DOHH2 (cell line): ENCODE measurements at regions not wholly inside any gene's neighbourhood (a gene's known extent, or its start where the extent isn't known, plus 50 kb on each side); places are given as distances from the start of the nearest gene placed in this dataset.

Experiments used
- H3F3A ChIP-seq: fragments of 200-600 bp; sonication (generic), shearing (Covaris generic); 2 replicates; pipeline ENCODE4 v1.6.0; 2016; ENCODE audit warnings: antibody characterized with exemption, mild to moderate bottlenecking; ENCODE audit not compliant: control insufficient read depth, insufficient read depth
- H3K27ac ChIP-seq: fragments of 200-600 bp; sonication (generic); 2 replicates; pipeline ENCODE4 v1.5.1; 2014; ENCODE audit warnings: low read depth, mild to moderate bottlenecking, low read length, moderate library complexity
- H3K27me3 ChIP-seq: fragments of 200-600 bp; sonication (generic); 2 replicates; pipeline ENCODE4 v1.6.1; 2014; ENCODE audit warnings: mild to moderate bottlenecking, low read length, mixed read lengths; ENCODE audit not compliant: control insufficient read depth
- H3K36me3 ChIP-seq: fragments of 200-600 bp; sonication (generic); 2 replicates; pipeline ENCODE4 v1.6.1; 2014; ENCODE audit warnings: mild to moderate bottlenecking, low read length, moderate library complexity, mixed read lengths; ENCODE audit not compliant: control insufficient read depth
- H3K4me1 ChIP-seq: fragments of 200-600 bp; sonication (generic); 2 replicates; pipeline ENCODE4 v1.6.1; 2014; ENCODE audit warnings: mild to moderate bottlenecking, low read length, mixed read lengths; ENCODE audit not compliant: control insufficient read depth
- H3K4me2 ChIP-seq: fragments of 200-600 bp; sonication (generic); 2 replicates; pipeline ENCODE4 v1.6.0; 2014; ENCODE audit warnings: mild to moderate bottlenecking, low read length, moderate library complexity
- H3K4me3 ChIP-seq: fragments of 200-600 bp; sonication (generic); 2 replicates; pipeline ENCODE4 v1.5.1; 2014; ENCODE audit warnings: mild to moderate bottlenecking, low read length, mixed read lengths
- H3K79me2 ChIP-seq: fragments of 200-600 bp; sonication (generic); 2 replicates; pipeline ENCODE4 v1.6.1; 2014; ENCODE audit warnings: mild to moderate bottlenecking, low read length, mixed read lengths; ENCODE audit not compliant: control insufficient read depth
- H3K9me2 ChIP-seq: fragments of 200-600 bp; sonication (generic); replicated peaks from 2 replicates; pipeline ENCODE4 v1.6.1; 2014; ENCODE audit warnings: mild to moderate bottlenecking, low read length, mixed read lengths; ENCODE audit not compliant: control insufficient read depth
- H3K9me3 ChIP-seq: fragments of 200-600 bp; sonication (generic); 2 replicates; pipeline ENCODE4 v1.6.1; 2014; ENCODE audit warnings: antibody characterized with exemption, low read length, mixed read lengths; ENCODE audit not compliant: control insufficient read depth, insufficient read depth
- H4K20me1 ChIP-seq: fragments of 200-600 bp; sonication (generic); 2 replicates; pipeline ENCODE4 v1.6.0; 2014; ENCODE audit warnings: low read depth, mild to moderate bottlenecking, antibody characterized with exemption, low read length, moderate library complexity; ENCODE audit not compliant: control insufficient read depth, insufficient read depth
- CTCF ChIP-seq: fragments of 200-600 bp; sonication (generic); IDR thresholded peaks from one replicate; pipeline ENCODE4 v1.5.1; 2014; ENCODE audit warnings: antibody characterized with exemption, mild to moderate bottlenecking, low read depth, low read length; ENCODE audit not compliant: poor library complexity, severe bottlenecking
- EZH2phosphoT487 ChIP-seq: fragments of 200-600 bp; sonication (generic); IDR thresholded peaks from 2 replicates; pipeline ENCODE4 v1.6.1; 2017; ENCODE audit warnings: borderline replicate concordance, mild to moderate bottlenecking, antibody characterized with exemption, low read length, moderate library complexity, mixed read lengths

GRCh38 chr11:70512716-70513115 is 114.4 kb downstream of the CTTN start:
- H3K4me3 ChIP-seq: no peak overlapping the region
- no peaks in the 10 kb centered on the region for H3F3A ChIP-seq

DNA sequence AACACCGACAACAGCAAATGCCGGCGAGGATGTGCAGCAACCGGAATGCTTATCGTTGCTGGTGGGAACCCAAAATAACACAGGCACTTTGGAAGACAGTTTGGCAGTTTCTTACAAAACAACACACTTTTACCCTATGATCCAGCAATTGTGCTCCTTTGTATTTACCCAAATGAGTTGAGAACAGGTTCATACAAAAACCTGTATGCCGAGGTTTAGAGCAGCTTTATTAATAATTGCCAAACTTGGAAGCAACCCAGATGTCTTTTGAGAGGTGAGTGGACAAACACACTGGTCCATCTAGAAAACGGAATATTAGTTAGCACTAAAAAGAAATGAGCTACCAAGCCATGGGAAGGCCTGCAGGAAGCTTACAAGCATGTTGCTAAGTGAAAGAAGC is 118.9 kb downstream of the CTTN start:
- Histone ChIP-seq H3K9me2 (no peaks in the 10 kb centered on the region), H3K4me3 (no peak overlapping the region), H3K27me3 (peaks cover 6% of the 10 kb centered on the region; the same call in 1 of the 2 replicates), H3K36me3 (no peaks in the 10 kb centered on the region), H3F3A (no peaks in the 10 kb centered on the region), H3K9me3 (peaks cover 13% of the 10 kb centered on the region; the same call in 1 of the 2 replicates), H3K4me1 (peaks cover 4% of the 10 kb centered on the region), H3K27ac (no peak overlapping the region), H3K4me2 (no peak overlapping the region), H3K79me2 (no peaks in the 10 kb centered on the region), H4K20me1 (peaks cover 3% of the 10 kb centered on the region; the same call in 1 of the 2 replicates)
- no peak for TF ChIP-seq CTCF
- TF ChIP-seq EZH2phosphoT487: no peak

More at GRCh38 chr11:70512716-70513115, 114.4 kb downstream of the CTTN start:
- peaks cover 6% of the 10 kb centered on the region; the same call in 1 of the 2 replicates for H3K27me3 ChIP-seq
- no peaks in the 10 kb centered on the region for H3K36me3 ChIP-seq
- TF ChIP-seq CTCF: no peak
- TF ChIP-seq EZH2phosphoT487: no peak
- no peak overlapping the region for H3K4me2 ChIP-seq
- H4K20me1 ChIP-seq: 0 out of 2 replicates have a peak, but pooled peaks cover 3% of the 10 kb centered on the region
- H3K27ac ChIP-seq: no peak overlapping the region
- no peaks in the 10 kb centered on the region for H3K79me2 ChIP-seq
- peaks cover 17% of the 10 kb centered on the region; the same call in 1 of the 2 replicates for H3K9me3 ChIP-seq
- no peaks in the 10 kb centered on the region for H3K4me1 ChIP-seq
- H3K9me2 ChIP-seq: no peaks in the 10 kb centered on the region

DNA sequence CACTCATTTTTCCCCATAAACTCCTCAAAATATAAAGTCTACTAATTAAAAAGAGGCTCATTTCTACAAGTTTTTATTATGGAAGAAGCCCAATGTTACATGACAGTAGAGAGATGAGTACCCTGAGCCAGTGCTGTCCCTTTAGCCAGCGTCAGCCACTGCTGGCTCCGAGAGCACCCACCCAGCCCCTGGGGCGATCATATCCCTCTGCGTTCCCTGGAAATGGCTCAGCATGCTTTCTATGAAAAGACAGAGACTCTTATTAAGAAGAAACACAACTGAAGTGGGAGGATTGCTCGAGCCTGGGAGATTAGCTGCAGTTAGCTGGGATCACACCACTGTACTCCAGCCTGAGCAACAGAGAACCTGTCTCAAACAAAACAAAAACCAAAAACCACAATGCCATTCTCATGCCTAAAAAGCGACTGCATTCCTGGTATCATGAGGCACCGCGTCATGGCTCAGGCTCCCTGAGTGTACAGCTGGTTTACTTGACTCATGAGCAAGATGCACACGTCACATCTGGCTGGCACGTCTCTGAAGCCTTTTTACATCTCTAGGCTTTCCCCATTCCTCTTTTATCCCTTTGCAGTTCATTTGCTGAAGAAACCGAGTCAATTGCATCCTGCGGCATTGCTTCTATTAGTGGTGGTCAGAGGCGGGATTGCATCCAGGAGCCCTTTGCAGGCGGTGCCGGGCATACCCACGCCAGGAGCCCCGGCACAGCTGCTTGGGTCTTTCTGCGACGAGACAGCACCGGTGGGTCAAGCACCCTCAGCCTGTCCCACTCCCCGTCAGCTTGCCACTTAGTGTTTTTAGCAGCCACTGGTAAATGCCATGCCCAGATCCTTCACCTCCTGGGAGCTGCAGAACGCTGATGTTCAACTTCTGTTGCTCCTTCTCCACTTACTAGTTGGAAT is 119.9 kb downstream of the CTTN start:
- H3F3A ChIP-seq: no peaks in the 10 kb centered on the region
- peaks cover 9% of the 10 kb centered on the region for H3K27me3 ChIP-seq
- H3K4me3 ChIP-seq: no peak overlapping the region
- H3K27ac ChIP-seq: no peak overlapping the region
- H3K9me2 ChIP-seq: no peaks in the 10 kb centered on the region
- H3K4me1 ChIP-seq: peaks cover 4% of the 10 kb centered on the region
- H4K20me1 ChIP-seq: peaks cover 3% of the 10 kb centered on the region; the same call in 1 of the 2 replicates
- no peak overlapping the region for H3K4me2 ChIP-seq
- H3K9me3 ChIP-seq: peaks cover 2% of the 10 kb centered on the region; the same call in 1 of the 2 replicates
- no peak for TF ChIP-seq EZH2phosphoT487
- no peak for TF ChIP-seq CTCF
- no peaks in the 10 kb centered on the region for H3K36me3 ChIP-seq
- H3K79me2 ChIP-seq: no peaks in the 10 kb centered on the region
